Esophagus muscularis mucosa (tissue), 4 donors: ENCODE measurements at regions not wholly inside any gene's neighbourhood (a gene's known extent, or its start where the extent isn't known, plus 50 kb on each side); places are given as distances from the start of the nearest gene placed in this dataset.

Experiments used
- DNase-seq: peaks from one replicate; pipeline ENCODE4 v3.0.0-alpha.2; 2017; ENCODE audit errors: extremely low spot score
- H3K27ac ChIP-seq, 4 donors: fragments of 200-600 bp; sonication (generic); replicated peaks in 1 of 4; 1 replicate in 3 of 4; 2 replicates in 1 of 4; pipeline ENCODE4 v1.5.1; 2016 to 2019; ENCODE audit warnings: mild to moderate bottlenecking in 1 of 4
- H3K27me3 ChIP-seq, 4 donors: fragments of 200-600 bp; sonication (generic); one replicate each; pipeline versions ENCODE4 v1.5.1 to v1.6.0; 2016 to 2019
- H3K36me3 ChIP-seq, 4 donors: fragments of 200-600 bp; sonication (generic); one replicate each; pipeline ENCODE4 v1.5.1; 2016 to 2019
- H3K4me1 ChIP-seq, 4 donors: fragments of 200-600 bp; sonication (generic); one replicate each; pipeline ENCODE4 v1.5.1; 2016 to 2019
- H3K4me3 ChIP-seq, 4 donors: fragments of 200-600 bp; sonication (generic); 1 replicate in 2 of 4; 2 replicates in 2 of 4; pipeline ENCODE4 v1.5.1; 2016 to 2019; ENCODE audit warnings: mild to moderate bottlenecking in 4 of 4, moderate library complexity in 1 of 4
- H3K9me3 ChIP-seq, 4 donors: fragments of 200-600 bp; sonication (generic); 1 replicate in 3 of 4; 2 replicates in 1 of 4; pipeline ENCODE4 v1.5.1; 2016 to 2019
- EP300 ChIP-seq: sonication (generic); formaldehyde crosslinking; IDR thresholded peaks from one replicate; pipeline ENCODE4 v1.6.1; 2017; ENCODE audit warnings: antibody characterized with exemption
- POLR2A ChIP-seq: fragments of 450-650 bp; IDR thresholded peaks from one replicate; pipeline ENCODE4 v1.6.1; 2017; ENCODE audit warnings: antibody characterized with exemption, moderate library complexity, mild to moderate bottlenecking, low read depth
- POLR2AphosphoS5 ChIP-seq, 2 donors: sonication (generic); formaldehyde crosslinking; IDR thresholded peaks; one replicate each; pipeline ENCODE4 v1.6.1; 2017; ENCODE audit warnings: antibody characterized with exemption in 2 of 2
- whole genome bisulfite sequencing: methylation state at CpG from one replicate; pipeline ENCODE4 v1.1.5; 2018; 5-methylcytosine and 5-hydroxymethylcytosine counted together
- intact Hi-C: fragments of 100-400 bp; cut with DNase I; formaldehyde crosslinking; loops from one replicate; pipeline ENCODE4 v1.15.1; 2023
- TF ChIP-seq, protein P1 (sequence below), 3 experiments: fragments of 200-600 bp in 2 of 3; fragments of 450-650 bp in 1 of 3; sonication (generic) in 2 of 3; IDR thresholded peaks; one replicate each; pipeline ENCODE4 v1.5.1; 2017 to 2019; ENCODE audit warnings: antibody characterized with exemption in 3 of 3, mild to moderate bottlenecking in 2 of 3, moderate library complexity in 1 of 3

GRCh38 chr3:161444694-161445077 lies 51.9 kb upstream of the OTOL1 start:
- TF ChIP-seq EP300, result no peak
- TF ChIP-seq, protein P1, sequence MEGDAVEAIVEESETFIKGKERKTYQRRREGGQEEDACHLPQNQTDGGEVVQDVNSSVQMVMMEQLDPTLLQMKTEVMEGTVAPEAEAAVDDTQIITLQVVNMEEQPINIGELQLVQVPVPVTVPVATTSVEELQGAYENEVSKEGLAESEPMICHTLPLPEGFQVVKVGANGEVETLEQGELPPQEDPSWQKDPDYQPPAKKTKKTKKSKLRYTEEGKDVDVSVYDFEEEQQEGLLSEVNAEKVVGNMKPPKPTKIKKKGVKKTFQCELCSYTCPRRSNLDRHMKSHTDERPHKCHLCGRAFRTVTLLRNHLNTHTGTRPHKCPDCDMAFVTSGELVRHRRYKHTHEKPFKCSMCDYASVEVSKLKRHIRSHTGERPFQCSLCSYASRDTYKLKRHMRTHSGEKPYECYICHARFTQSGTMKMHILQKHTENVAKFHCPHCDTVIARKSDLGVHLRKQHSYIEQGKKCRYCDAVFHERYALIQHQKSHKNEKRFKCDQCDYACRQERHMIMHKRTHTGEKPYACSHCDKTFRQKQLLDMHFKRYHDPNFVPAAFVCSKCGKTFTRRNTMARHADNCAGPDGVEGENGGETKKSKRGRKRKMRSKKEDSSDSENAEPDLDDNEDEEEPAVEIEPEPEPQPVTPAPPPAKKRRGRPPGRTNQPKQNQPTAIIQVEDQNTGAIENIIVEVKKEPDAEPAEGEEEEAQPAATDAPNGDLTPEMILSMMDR (IDR thresholded peaks at IDR 0.05), result no peak
- no peak for TF ChIP-seq POLR2AphosphoS5 (IDR thresholded peaks at IDR 0.05)
- TF ChIP-seq POLR2A, result no peak
- intact Hi-C loops, result no loop called here
- 68% methylated on average over 3 of the region's 3 CpGs for WGBS
- H3K27ac ChIP-seq, result no peak overlapping the region
- H3K36me3 ChIP-seq, result no peaks in the 10 kb centered on the region
- no peaks in the 10 kb centered on the region for H3K9me3 ChIP-seq
- H3K27me3 ChIP-seq, result no peaks in the 10 kb centered on the region
- no peak for DNase-seq
- no peaks in the 10 kb centered on the region for H3K4me1 ChIP-seq
- H3K4me3 ChIP-seq, result no peak overlapping the region

DNA sequence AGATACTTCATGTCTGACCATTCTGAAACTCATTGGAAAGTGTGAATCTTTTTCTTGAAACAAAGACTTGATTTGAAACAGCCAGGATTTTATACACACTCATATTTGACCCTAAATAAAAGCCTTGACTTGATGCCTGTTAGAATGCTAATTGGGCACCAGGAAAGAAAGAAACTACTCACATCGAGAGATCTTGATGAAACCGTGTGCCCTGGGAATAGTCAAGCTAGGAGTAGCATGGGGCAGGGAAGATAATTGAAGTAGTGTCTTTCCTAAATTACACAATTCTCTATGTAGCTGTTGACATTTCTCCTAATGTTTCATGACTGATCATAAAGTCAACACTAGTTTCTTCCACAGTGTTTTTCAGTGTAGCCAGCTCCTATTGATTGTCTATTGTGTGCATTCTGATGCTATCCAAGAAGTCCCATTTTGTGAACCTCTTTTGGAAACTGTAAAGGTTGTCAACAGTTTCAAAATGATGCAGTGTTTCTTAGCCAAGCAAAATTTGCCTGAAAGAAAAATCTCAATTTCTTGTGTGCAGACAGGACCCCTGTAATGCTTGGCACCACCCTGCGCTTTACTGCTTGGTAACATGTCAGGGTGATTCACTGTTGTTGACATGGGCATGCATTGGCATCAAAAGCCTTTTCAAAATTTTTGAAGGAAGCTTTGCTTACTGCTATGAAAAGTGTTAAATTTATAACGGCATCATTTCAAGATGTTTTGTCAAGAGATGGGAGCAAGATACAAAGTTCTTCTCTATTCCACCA lies 52.5 kb upstream of the OTOL1 start:
- TF ChIP-seq, protein P1 (IDR thresholded peaks at IDR 0.05), result no peak
- no peak for TF ChIP-seq POLR2AphosphoS5 (IDR thresholded peaks at IDR 0.05)
- TF ChIP-seq EP300, result no peak
- no peak for TF ChIP-seq POLR2A
- Histone ChIP-seq H3K4me1 (no peaks in the 10 kb centered on the region), H3K27ac (no peak overlapping the region), H3K9me3 (no peaks in the 10 kb centered on the region), H3K27me3 (no peaks in the 10 kb centered on the region), H3K36me3 (no peaks in the 10 kb centered on the region), H3K4me3 (no peak overlapping the region)
- no peak for DNase-seq
- WGBS, result 87% methylated on average over 4 of the region's 4 CpGs
- intact Hi-C loops, result no loop called here

- no peak for DNase-seq
- intact Hi-C loops, result no loop called here
Observed at GRCh38 chr3:161430307-161430706, 59.0 kb upstream of the SPTSSB start.

DNA sequence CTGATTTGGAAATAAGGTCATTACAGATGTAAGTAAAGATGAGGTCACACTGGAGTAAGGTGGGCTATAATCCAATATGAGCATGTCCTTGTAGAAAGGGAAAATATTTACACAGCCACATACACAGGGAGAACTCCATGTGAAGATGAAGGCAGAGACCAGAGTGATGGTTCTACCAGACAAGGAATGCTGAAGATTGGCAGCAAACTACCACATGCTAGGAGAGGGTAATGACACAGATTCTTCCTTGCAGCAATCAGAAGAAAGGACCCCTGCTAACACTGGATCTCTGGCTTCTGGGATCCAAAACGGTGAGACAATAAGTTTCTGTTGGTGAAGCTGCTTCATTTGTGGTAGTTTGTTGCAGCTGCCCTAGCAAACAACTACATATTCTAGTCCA lies 56.0 kb upstream of the SPTSSB start:
- intact Hi-C loops, result no loop called here
- TF ChIP-seq POLR2A, result no peak
- TF ChIP-seq, protein P1 (IDR thresholded peaks at IDR 0.05), result no peak
- TF ChIP-seq POLR2AphosphoS5 (IDR thresholded peaks at IDR 0.05), result no peak
- no peak for TF ChIP-seq EP300
- no peaks in the 10 kb centered on the region for H3K36me3 ChIP-seq
- WGBS, result 17% methylated on average over 1 of the region's 1 CpG
- H3K9me3 ChIP-seq, result no peaks in the 10 kb centered on the region
- no peak for DNase-seq
- H3K27ac ChIP-seq, result no peak overlapping the region
- H3K27me3 ChIP-seq, result no peaks in the 10 kb centered on the region
- peaks cover 0 to 3% (median 0%) of the 10 kb centered on the region in 4 donors for H3K4me1 ChIP-seq
- H3K4me3 ChIP-seq, result no peak overlapping the region

More at GRCh38 chr3:161430307-161430706, 59.0 kb upstream of the SPTSSB start:
- Histone ChIP-seq H3K27ac (no peak overlapping the region), H3K4me1 (no peaks in the 10 kb centered on the region), H3K4me3 (no peak overlapping the region), H3K27me3 (no peaks in the 10 kb centered on the region), H3K9me3 (no peaks in the 10 kb centered on the region), H3K36me3 (no peaks in the 10 kb centered on the region)
- 89% methylated on average over 4 of the region's 4 CpGs for WGBS
- TF ChIP-seq POLR2A (no peak), EP300 (no peak), POLR2AphosphoS5 (IDR thresholded peaks at IDR 0.05) (no peak)
- TF ChIP-seq, protein P1 (IDR thresholded peaks at IDR 0.05), result no peak

- Histone ChIP-seq H3K4me1 (peaks cover 0 to 6% (median 0%) of the 10 kb centered on the region in 4 donors), H3K27ac (no peak overlapping the region), H3K4me3 (no peak overlapping the region), H3K36me3 (no peaks in the 10 kb centered on the region), H3K9me3 (no peaks in the 10 kb centered on the region), H3K27me3 (no peaks in the 10 kb centered on the region)
- 71% methylated on average over 4 of the region's 4 CpGs for WGBS
- DNase-seq, result no peak
- intact Hi-C loops, result no loop called here
- TF ChIP-seq, protein P1 (IDR thresholded peaks at IDR 0.05), result no peak
- TF ChIP-seq EP300, result no peak
- no peak for TF ChIP-seq POLR2A
- no peak for TF ChIP-seq POLR2AphosphoS5 (IDR thresholded peaks at IDR 0.05)
Observed at GRCh38 chr3:161426758-161427157, 55.4 kb upstream of the SPTSSB start.
